ENCODE measurements at regions not wholly inside any gene's neighbourhood (a gene's known extent, or its start where the extent isn't known, plus 50 kb on each side); places are given as distances from the start of the nearest gene placed in this dataset.

- TF ChIP-seq, protein P1, sequence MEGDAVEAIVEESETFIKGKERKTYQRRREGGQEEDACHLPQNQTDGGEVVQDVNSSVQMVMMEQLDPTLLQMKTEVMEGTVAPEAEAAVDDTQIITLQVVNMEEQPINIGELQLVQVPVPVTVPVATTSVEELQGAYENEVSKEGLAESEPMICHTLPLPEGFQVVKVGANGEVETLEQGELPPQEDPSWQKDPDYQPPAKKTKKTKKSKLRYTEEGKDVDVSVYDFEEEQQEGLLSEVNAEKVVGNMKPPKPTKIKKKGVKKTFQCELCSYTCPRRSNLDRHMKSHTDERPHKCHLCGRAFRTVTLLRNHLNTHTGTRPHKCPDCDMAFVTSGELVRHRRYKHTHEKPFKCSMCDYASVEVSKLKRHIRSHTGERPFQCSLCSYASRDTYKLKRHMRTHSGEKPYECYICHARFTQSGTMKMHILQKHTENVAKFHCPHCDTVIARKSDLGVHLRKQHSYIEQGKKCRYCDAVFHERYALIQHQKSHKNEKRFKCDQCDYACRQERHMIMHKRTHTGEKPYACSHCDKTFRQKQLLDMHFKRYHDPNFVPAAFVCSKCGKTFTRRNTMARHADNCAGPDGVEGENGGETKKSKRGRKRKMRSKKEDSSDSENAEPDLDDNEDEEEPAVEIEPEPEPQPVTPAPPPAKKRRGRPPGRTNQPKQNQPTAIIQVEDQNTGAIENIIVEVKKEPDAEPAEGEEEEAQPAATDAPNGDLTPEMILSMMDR (IDR thresholded peaks at IDR 0.05; ENCODE audit: insufficient read depth, low read length, poor library complexity, severe bottlenecking), result no peak
- TF ChIP-seq EZH2phosphoT487 (conservative IDR thresholded peaks at IDR 0.05; ENCODE audit: low read length), result no peak
Measured at GRCh38 chr1:57959531-57960241, 535.8 kb upstream of the DAB1 start.
